HEK293 (cell line): ENCODE measurements at regions not wholly inside any gene's neighbourhood (a gene's known extent, or its start where the extent isn't known, plus 50 kb on each side); places are given as distances from the start of the nearest gene placed in this dataset.

Source experiments
- HOXD13 ChIP-seq: sonication (generic); formaldehyde crosslinking; IDR thresholded peaks from 2 replicates; pipeline ENCODE4 v1.8.0; 2022; ENCODE audit warnings: missing genetic modification reagents, borderline replicate concordance
- KLF10 ChIP-seq: fragments of 450-650 bp; IDR thresholded peaks from 2 replicates; pipeline ENCODE4 v1.5.1; 2018; ENCODE audit warnings: missing biosample characterization, mild to moderate bottlenecking, missing genetic modification characterization
- KLF7 ChIP-seq: fragments of 450-650 bp; formaldehyde crosslinking; IDR thresholded peaks from 2 replicates; pipeline ENCODE4 v1.5.1; 2016; ENCODE audit warnings: missing biosample characterization, missing genetic modification characterization, borderline replicate concordance
- ZBTB7A ChIP-seq: fragments of 450-650 bp; formaldehyde crosslinking; IDR thresholded peaks from 2 replicates; pipeline ENCODE4 v1.5.1; 2016; ENCODE audit warnings: low read depth, missing biosample characterization, missing genetic modification characterization
- ZNF23 ChIP-seq: fragments of 450-650 bp; formaldehyde crosslinking; IDR thresholded peaks from 2 replicates; pipeline ENCODE4 v1.5.1; 2016; ENCODE audit warnings: missing biosample characterization, missing genetic modification characterization, borderline replicate concordance
- ZNF350 ChIP-seq: fragments of 450-650 bp; formaldehyde crosslinking; IDR thresholded peaks from 2 replicates; pipeline ENCODE4 v1.5.0; 2017; ENCODE audit warnings: missing biosample characterization, mild to moderate bottlenecking, missing genetic modification characterization
- ZNF776 ChIP-seq: fragments of 450-650 bp; formaldehyde crosslinking; IDR thresholded peaks from 2 replicates; pipeline ENCODE4 v1.5.0; 2017; ENCODE audit warnings: missing biosample characterization, missing genetic modification characterization, borderline replicate concordance
- ZNF792 ChIP-seq: fragments of 450-650 bp; formaldehyde crosslinking; IDR thresholded peaks from 2 replicates; pipeline ENCODE4 v1.5.1; 2016; ENCODE audit warnings: missing biosample characterization, missing genetic modification characterization
- TF ChIP-seq, protein P1 (sequence below): fragments of 450-650 bp; formaldehyde crosslinking; IDR thresholded peaks from 2 replicates; pipeline ENCODE4 v1.5.1; 2016; ENCODE audit warnings: missing biosample characterization, missing genetic modification characterization
- TF ChIP-seq, protein P2 (sequence below): fragments of 450-650 bp; formaldehyde crosslinking; IDR thresholded peaks from 2 replicates; pipeline ENCODE4 v1.5.1; 2016; ENCODE audit warnings: missing biosample characterization, missing genetic modification characterization
- TF ChIP-seq, protein P3 (sequence below): fragments of 450-650 bp; formaldehyde crosslinking; IDR thresholded peaks from 2 replicates; pipeline ENCODE4 v1.5.1; 2016; ENCODE audit warnings: missing biosample characterization, missing genetic modification characterization, low read depth
- TF ChIP-seq, protein P4 (sequence below): fragments of 450-650 bp; formaldehyde crosslinking; IDR thresholded peaks from 2 replicates; pipeline ENCODE4 v1.5.1; 2016; ENCODE audit warnings: missing biosample characterization, missing genetic modification characterization
- TF ChIP-seq, protein P5 (sequence below): fragments of 450-650 bp; formaldehyde crosslinking; IDR thresholded peaks from 2 replicates; pipeline ENCODE4 v1.5.1; 2016; ENCODE audit warnings: missing biosample characterization, missing genetic modification characterization

DNA sequence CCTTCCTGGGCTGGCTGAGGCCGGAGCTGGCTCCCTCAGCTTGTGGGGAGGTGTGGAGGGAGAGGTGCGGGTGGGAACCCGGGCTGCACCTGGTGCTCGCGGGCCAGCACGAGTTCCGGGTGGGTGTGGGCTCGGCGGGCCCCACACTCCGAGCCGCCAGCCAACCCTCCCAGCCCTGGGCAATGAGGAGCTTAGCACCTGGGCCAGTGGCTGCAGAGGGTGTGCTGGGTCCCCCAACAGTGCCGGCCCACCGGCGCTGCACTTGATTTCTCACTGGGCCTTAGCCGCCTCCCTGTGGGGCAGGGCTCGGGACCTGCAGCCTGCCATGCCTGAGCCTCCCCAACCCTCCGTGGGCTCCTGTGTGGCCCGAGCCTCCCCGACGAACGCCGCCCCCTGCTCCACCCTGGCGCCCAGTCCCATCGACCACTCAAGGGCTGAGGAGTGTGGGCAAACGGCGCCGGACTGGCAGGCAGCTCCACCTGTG, 182.7 kb upstream of the PAQR3 start:
- TF ChIP-seq, protein P1, sequence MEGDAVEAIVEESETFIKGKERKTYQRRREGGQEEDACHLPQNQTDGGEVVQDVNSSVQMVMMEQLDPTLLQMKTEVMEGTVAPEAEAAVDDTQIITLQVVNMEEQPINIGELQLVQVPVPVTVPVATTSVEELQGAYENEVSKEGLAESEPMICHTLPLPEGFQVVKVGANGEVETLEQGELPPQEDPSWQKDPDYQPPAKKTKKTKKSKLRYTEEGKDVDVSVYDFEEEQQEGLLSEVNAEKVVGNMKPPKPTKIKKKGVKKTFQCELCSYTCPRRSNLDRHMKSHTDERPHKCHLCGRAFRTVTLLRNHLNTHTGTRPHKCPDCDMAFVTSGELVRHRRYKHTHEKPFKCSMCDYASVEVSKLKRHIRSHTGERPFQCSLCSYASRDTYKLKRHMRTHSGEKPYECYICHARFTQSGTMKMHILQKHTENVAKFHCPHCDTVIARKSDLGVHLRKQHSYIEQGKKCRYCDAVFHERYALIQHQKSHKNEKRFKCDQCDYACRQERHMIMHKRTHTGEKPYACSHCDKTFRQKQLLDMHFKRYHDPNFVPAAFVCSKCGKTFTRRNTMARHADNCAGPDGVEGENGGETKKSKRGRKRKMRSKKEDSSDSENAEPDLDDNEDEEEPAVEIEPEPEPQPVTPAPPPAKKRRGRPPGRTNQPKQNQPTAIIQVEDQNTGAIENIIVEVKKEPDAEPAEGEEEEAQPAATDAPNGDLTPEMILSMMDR (tag by site-specific recombination), result no peak
- TF ChIP-seq, protein P2, sequence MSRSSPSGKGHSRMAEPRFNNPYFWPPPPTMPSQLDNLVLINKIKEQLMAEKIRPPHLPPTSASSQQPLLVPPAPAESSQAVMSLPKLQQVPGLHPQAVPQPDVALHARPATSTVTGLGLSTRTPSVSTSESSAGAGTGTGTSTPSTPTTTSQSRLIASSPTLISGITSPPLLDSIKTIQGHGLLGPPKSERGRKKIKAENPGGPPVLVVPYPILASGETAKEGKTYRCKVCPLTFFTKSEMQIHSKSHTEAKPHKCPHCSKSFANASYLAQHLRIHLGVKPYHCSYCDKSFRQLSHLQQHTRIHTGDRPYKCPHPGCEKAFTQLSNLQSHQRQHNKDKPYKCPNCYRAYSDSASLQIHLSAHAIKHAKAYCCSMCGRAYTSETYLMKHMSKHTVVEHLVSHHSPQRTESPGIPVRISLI (tag by site-specific recombination), result no peak
- TF ChIP-seq ZNF350 (tag by site-specific recombination) (no peak), ZNF792 (tag by site-specific recombination) (no peak), ZNF776 (tag by site-specific recombination) (no peak), ZNF23 (tag by site-specific recombination) (no peak), KLF10 (tag by site-specific recombination) (no peak), HOXD13 (CRISPR knock-in tag) (no peak), KLF7 (tag by site-specific recombination) (no peak), ZBTB7A (tag by site-specific recombination) (no peak)
- TF ChIP-seq, protein P3, sequence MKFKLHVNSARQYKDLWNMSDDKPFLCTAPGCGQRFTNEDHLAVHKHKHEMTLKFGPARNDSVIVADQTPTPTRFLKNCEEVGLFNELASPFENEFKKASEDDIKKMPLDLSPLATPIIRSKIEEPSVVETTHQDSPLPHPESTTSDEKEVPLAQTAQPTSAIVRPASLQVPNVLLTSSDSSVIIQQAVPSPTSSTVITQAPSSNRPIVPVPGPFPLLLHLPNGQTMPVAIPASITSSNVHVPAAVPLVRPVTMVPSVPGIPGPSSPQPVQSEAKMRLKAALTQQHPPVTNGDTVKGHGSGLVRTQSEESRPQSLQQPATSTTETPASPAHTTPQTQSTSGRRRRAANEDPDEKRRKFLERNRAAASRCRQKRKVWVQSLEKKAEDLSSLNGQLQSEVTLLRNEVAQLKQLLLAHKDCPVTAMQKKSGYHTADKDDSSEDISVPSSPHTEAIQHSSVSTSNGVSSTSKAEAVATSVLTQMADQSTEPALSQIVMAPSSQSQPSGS (tag by site-specific recombination), result no peak
- TF ChIP-seq, protein P4, sequence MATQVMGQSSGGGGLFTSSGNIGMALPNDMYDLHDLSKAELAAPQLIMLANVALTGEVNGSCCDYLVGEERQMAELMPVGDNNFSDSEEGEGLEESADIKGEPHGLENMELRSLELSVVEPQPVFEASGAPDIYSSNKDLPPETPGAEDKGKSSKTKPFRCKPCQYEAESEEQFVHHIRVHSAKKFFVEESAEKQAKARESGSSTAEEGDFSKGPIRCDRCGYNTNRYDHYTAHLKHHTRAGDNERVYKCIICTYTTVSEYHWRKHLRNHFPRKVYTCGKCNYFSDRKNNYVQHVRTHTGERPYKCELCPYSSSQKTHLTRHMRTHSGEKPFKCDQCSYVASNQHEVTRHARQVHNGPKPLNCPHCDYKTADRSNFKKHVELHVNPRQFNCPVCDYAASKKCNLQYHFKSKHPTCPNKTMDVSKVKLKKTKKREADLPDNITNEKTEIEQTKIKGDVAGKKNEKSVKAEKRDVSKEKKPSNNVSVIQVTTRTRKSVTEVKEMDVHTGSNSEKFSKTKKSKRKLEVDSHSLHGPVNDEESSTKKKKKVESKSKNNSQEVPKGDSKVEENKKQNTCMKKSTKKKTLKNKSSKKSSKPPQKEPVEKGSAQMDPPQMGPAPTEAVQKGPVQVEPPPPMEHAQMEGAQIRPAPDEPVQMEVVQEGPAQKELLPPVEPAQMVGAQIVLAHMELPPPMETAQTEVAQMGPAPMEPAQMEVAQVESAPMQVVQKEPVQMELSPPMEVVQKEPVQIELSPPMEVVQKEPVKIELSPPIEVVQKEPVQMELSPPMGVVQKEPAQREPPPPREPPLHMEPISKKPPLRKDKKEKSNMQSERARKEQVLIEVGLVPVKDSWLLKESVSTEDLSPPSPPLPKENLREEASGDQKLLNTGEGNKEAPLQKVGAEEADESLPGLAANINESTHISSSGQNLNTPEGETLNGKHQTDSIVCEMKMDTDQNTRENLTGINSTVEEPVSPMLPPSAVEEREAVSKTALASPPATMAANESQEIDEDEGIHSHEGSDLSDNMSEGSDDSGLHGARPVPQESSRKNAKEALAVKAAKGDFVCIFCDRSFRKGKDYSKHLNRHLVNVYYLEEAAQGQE, result no peak
- TF ChIP-seq, protein P5, sequence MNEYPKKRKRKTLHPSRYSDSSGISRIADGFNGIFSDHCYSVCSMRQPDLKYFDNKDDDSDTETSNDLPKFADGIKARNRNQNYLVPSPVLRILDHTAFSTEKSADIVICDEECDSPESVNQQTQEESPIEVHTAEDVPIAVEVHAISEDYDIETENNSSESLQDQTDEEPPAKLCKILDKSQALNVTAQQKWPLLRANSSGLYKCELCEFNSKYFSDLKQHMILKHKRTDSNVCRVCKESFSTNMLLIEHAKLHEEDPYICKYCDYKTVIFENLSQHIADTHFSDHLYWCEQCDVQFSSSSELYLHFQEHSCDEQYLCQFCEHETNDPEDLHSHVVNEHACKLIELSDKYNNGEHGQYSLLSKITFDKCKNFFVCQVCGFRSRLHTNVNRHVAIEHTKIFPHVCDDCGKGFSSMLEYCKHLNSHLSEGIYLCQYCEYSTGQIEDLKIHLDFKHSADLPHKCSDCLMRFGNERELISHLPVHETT (tag by site-specific recombination), result no peak
